ENCODE measurements at regions not wholly inside any gene's neighbourhood (a gene's known extent, or its start where the extent isn't known, plus 50 kb on each side); places are given as distances from the start of the nearest gene placed in this dataset.

DNA sequence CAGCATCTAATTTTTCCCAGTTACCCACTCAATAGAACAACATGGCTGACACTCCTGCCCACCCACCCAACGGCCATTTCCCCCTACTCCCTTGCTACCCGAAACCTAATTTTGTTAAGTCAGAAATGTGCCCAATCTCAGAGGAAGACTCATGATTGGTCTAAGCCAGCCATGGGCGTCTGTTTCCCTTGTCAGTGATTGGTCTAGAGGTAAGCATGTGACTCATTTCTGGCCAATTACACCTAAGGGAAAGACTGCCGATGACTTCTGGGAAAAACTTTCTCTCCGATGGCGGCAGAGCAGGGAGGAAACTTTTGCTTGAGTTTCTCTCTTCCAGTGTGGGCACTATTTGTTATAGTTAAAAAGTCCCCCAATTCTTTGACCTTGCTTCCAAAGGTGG, 72.9 kb downstream of the RPLP1 start:
- TF ChIP-seq CTCF (IDR thresholded peaks at IDR 0.05; ENCODE audit: low read length): no peak
- TF ChIP-seq EZH2 (IDR thresholded peaks at IDR 0.05; ENCODE audit: borderline replicate concordance, low read length): no peak
